NT2/D1 (cell line): ENCODE measurements at regions not wholly inside any gene's neighbourhood (a gene's known extent, or its start where the extent isn't known, plus 50 kb on each side); places are given as distances from the start of the nearest gene placed in this dataset.

Experiments
- DNase-seq: peaks from one replicate; pipeline ENCODE4 v3.0.0-alpha.2; 2011; ENCODE audit warnings: low read depth, low spot score
- H3K27me3 ChIP-seq: 2 replicates; pipeline ENCODE4 v1.6.0; 2011; ENCODE audit warnings: mild to moderate bottlenecking; ENCODE audit not compliant: insufficient read length, insufficient read depth
- H3K36me3 ChIP-seq: 2 replicates; pipeline ENCODE4 v1.6.1; 2011; ENCODE audit warnings: mild to moderate bottlenecking, low read length, mixed read lengths; ENCODE audit not compliant: insufficient read depth, insufficient read length
- H3K4me1 ChIP-seq: 2 replicates; pipeline ENCODE4 v1.5.1; 2011; ENCODE audit not compliant: insufficient read depth, insufficient read length
- H3K4me3 ChIP-seq: 2 replicates; pipeline ENCODE4 v1.5.1; 2011; ENCODE audit warnings: low read depth; ENCODE audit not compliant: insufficient read length
- H3K9ac ChIP-seq: 2 replicates; pipeline ENCODE4 v1.6.0; 2011; ENCODE audit warnings: low read depth; ENCODE audit not compliant: insufficient read length
- H3K9me3 ChIP-seq: 2 replicates; pipeline ENCODE4 v1.5.1; 2011; ENCODE audit warnings: mild to moderate bottlenecking, low read length; ENCODE audit not compliant: insufficient read depth
- SUZ12 ChIP-seq: IDR thresholded peaks from 2 replicates; pipeline ENCODE4 v1.6.1; 2011; ENCODE audit not compliant: insufficient read length, insufficient read depth; ENCODE audit errors: extremely low read depth
- YY1 ChIP-seq: IDR thresholded peaks from 2 replicates; pipeline ENCODE4 v1.6.1; 2011; ENCODE audit not compliant: insufficient read length, insufficient read depth
- ZNF274 ChIP-seq: IDR thresholded peaks from 2 replicates; pipeline ENCODE4 v1.6.1; 2011; ENCODE audit warnings: mild to moderate bottlenecking, low read depth, low read length

DNA sequence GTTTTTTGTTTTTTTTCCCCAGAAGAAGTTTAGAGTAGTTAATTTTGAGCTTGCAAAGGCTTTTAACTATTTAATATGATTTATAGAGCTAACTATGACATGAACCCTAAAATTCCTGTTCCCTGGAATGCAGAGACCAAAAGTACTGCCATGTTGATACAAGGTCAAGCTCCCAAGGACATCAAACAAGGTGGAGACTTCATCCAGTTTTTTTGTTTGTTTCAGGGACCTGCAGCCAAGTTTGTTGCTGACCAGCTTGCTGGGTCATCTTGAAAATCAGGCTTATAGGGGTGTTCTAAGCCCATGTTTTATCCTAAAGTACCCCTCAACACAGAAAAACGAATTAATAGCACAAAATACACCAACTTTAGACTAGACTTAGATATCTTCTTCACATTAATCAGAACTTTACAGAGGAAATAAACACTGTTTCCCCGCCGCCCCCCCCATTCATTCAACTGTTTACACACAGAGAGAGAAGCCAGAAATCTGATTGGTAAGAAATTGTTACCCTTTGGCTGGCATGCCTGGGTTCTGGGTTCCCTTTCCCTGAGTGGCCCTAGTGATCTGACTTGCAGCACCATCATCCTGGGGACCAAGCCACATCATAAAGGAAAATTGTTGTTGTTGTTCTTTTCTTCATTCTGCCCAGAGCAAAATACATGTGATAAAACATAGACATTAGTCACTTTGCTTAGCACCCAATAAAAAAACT, 860.5 kb downstream of the CCSER2 start:
- H3K36me3 ChIP-seq, result no peaks in the 10 kb centered on the region
- TF ChIP-seq ZNF274 (no peak), YY1 (no peak), SUZ12 (no peak)
- no peak for DNase-seq
- H3K9me3 ChIP-seq, result no peaks in the 10 kb centered on the region
- H3K9ac ChIP-seq, result no peak overlapping the region
- no peak overlapping the region for H3K4me3 ChIP-seq
- H3K27me3 ChIP-seq, result no peaks in the 10 kb centered on the region
- H3K4me1 ChIP-seq, result no peaks in the 10 kb centered on the region

DNA sequence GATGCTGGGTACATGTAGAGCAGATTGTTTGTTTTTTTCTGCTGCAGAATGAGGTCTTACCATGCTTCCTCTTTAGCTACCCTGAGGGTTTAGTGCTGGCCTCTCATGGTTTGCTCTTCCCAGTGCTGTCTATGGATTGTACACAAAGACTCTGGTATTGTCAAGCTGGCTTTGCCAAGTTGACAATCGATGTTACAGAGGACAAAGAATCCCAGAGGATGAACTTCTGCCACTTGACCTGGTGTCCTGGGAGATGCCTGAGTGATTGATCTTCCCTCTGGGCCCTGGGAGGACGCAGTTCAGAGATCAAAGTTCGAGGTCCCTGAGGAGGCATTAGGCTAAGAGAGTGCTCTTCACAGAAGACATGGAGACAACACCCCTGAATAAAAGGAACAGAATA, 865.4 kb downstream of the CCSER2 start:
- H3K9ac ChIP-seq, result no peak overlapping the region
- H3K36me3 ChIP-seq, result no peaks in the 10 kb centered on the region
- no peaks in the 10 kb centered on the region for H3K27me3 ChIP-seq
- H3K4me1 ChIP-seq, result no peaks in the 10 kb centered on the region
- no peak for TF ChIP-seq ZNF274
- no peak for TF ChIP-seq SUZ12
- TF ChIP-seq YY1, result no peak
- no peaks in the 10 kb centered on the region for H3K9me3 ChIP-seq
- no peak for DNase-seq
- H3K4me3 ChIP-seq, result no peak overlapping the region

DNA sequence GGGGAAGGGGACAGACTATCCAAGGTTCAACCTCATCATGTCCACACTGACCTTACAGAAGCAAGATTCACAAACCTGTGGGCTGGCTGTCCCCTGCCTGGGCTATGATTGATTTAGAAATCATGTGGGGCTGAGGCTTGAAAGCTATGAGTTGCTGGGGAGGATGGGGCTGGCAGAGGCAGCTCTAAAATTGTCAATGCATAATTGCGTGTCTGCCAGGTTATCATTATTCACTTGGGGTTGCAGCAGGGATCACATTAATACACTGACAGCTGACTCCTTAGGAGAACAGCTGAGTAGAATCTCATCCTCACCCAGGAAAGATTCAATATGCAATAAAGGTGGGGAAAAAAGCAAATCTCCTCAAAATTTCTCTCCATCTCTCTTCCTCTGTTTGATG, 866.3 kb downstream of the CCSER2 start:
- H3K4me1 ChIP-seq, result no peaks in the 10 kb centered on the region
- H3K36me3 ChIP-seq, result no peaks in the 10 kb centered on the region
- TF ChIP-seq YY1, result no peak
- TF ChIP-seq SUZ12, result no peak
- TF ChIP-seq ZNF274, result no peak
- no peak overlapping the region for H3K4me3 ChIP-seq
- no peak overlapping the region for H3K9ac ChIP-seq
- no peaks in the 10 kb centered on the region for H3K9me3 ChIP-seq
- H3K27me3 ChIP-seq, result no peaks in the 10 kb centered on the region
- DNase-seq, result no peak

DNA sequence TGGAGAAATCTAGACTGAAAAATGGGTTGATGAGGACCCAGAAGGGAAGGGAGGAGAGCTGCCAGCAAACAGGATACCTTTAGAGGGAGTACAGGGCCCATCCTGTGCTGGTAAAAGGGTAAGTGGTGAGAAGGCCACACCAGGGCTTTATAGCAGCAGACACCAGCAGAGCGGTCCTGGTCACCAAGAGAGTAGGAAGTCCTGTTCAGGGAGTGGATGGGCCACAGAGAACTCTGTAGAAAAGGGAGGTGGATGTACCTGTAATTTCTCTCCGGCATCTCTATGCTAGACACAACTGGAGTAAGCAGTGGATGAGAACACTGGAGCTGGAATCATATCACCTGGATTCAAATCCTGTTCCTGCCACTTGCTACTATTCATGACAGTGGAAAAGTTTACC, 867.2 kb downstream of the CCSER2 start:
- DNase-seq, result no peak
- Histone ChIP-seq H3K27me3 (no peaks in the 10 kb centered on the region), H3K9me3 (no peaks in the 10 kb centered on the region), H3K9ac (no peak overlapping the region), H3K4me3 (no peak overlapping the region), H3K36me3 (no peaks in the 10 kb centered on the region), H3K4me1 (no peaks in the 10 kb centered on the region)
- TF ChIP-seq ZNF274 (no peak), SUZ12 (no peak)

DNA sequence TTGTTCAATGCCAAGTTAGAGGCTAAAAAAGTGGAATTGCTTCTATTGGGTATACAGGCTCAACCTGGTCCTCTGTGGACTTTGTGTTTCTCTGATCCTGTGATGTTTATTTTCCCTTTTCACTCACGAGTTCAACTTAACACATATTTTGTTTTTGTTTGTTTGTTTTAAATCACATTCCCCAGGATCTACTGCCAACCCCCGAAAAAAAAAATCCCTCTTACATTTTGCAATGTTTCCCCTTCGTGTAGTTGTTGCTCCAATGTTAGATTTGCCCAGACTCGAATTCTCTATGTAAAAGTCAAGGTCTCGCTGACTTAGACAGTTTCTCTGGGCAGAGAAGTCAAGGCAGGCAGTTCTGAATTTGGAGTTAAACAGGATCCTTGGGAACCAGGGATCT, 876.4 kb downstream of the CCSER2 start:
- Histone ChIP-seq H3K4me3 (no peak overlapping the region), H3K4me1 (no peaks in the 10 kb centered on the region), H3K9me3 (no peaks in the 10 kb centered on the region), H3K27me3 (no peaks in the 10 kb centered on the region), H3K9ac (no peak overlapping the region), H3K36me3 (no peaks in the 10 kb centered on the region)
- TF ChIP-seq ZNF274, result no peak
- TF ChIP-seq SUZ12, result no peak
- no peak for TF ChIP-seq YY1
- DNase-seq, result no peak

DNA sequence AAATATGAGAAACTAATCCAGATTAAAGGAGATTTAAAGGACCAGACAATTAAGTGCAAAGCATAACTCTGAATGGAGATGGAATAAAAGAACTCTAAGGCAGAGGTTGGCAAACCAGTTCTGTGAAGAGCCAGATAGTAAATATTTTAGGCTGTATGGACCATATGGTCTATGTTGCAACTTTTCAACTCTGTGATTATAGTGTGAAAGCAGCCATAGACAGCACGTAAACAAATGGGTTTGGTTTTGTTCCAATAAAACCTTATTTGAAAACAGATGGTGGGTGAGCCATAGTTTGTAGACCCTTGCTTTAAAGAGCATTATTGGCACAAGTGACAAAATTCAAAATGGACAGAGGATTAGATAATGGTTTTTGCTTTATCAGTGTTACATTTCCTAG, 884.1 kb downstream of the CCSER2 start:
- no peaks in the 10 kb centered on the region for H3K4me1 ChIP-seq
- no peaks in the 10 kb centered on the region for H3K9me3 ChIP-seq
- no peak overlapping the region for H3K9ac ChIP-seq
- H3K27me3 ChIP-seq, result no peaks in the 10 kb centered on the region
- H3K36me3 ChIP-seq, result no peaks in the 10 kb centered on the region
- DNase-seq, result no peak
- TF ChIP-seq SUZ12, result no peak
- no peak for TF ChIP-seq YY1
- H3K4me3 ChIP-seq, result no peak overlapping the region

DNA sequence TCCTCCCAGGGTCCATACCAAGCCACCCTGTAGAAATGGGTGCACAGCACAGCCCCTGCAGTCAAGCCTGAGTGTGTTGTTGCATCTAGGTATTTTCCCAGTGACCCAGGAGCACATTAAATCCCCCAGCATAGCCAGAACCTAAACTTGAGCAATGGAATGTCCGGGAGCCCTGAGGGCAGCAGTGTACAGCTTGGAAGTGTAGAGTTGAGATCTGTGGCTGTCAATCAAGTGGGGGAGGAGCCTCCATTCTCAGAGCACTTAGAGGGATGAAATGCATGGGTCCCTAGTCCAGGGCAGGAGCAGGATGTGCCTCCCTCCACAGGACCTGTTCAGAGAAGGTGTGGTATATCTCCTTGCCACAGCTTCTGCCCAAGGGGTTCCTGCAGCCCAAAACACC, 885.1 kb downstream of the CCSER2 start:
- no peak for TF ChIP-seq ZNF274
- TF ChIP-seq YY1, result no peak
- no peak for TF ChIP-seq SUZ12
- Histone ChIP-seq H3K27me3 (no peaks in the 10 kb centered on the region), H3K36me3 (no peaks in the 10 kb centered on the region), H3K4me1 (no peaks in the 10 kb centered on the region), H3K9ac (no peak overlapping the region), H3K9me3 (no peaks in the 10 kb centered on the region), H3K4me3 (no peak overlapping the region)
- no peak for DNase-seq

DNA sequence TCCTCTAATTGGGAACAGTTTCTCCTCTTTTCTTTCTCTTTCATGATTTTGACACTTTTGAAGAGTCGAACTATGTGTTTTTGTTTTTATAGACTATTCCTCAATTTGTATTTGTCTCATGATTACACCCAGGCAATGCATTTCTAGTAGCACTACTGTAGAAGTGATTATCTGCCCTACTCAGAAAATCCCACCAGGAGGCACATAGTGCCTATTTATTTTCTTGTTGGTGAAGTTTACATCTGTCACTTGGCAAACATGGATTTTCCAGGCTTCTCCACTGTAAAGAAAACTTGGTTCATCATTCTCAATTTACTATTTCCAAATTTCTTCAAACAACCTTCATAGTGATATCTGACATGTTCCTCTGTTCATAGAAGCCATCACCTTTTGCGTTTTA, 893.9 kb downstream of the CCSER2 start:
- DNase-seq, result no peak
- no peak overlapping the region for H3K4me3 ChIP-seq
- H3K27me3 ChIP-seq, result no peaks in the 10 kb centered on the region
- TF ChIP-seq SUZ12 (no peak), YY1 (no peak), ZNF274 (no peak)
- no peaks in the 10 kb centered on the region for H3K9me3 ChIP-seq
- H3K4me1 ChIP-seq, result no peaks in the 10 kb centered on the region
- no peak overlapping the region for H3K9ac ChIP-seq
- H3K36me3 ChIP-seq, result no peaks in the 10 kb centered on the region
